ENCODE measurements at regions not wholly inside any gene's neighbourhood (a gene's known extent, or its start where the extent isn't known, plus 50 kb on each side); places are given as distances from the start of the nearest gene placed in this dataset.

DNA sequence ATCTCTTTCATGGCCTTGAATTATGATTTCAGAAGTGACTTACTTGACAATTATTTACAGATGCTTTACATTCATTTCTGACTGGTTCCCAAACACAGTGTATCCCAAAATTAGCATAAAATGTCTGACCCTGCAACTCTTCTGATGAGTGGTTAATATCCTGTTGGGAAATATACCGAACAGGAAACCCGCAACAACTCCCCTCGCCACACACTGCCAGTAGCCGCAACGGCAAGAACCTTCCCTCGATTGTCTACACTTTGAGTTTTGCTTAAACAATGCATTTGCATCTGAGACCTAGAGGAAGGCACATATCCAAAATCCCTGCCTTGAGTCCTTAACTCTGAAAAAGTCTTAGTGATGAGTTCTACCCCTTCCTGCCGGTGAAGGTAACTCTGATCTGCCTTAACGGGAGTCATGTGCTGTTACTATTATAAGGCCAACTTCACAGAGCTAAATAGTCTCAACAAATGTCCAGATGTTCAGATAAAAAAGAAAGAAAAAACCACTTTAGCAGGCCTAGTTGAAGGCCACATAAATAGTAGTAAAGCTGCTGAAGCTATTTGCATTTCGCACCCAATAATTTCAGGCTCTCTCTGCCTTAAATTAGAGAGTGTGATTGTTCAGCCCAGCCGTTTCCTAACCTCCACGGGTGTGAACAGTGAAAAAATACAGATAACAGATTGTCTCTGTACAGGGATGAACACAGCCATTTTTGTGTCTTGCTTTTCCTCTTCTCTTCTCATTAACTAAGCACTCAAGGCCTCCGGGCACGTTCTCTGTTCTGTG, 321.1 kb downstream of the HS3ST3B1 start:
- FAIRE-seq (no peak), DNase-seq (ENCODE audit: low read depth) (no peak)
- Histone ChIP-seq H3K27me3 (ENCODE audit: control insufficient read depth, insufficient read depth, low read length) (no peaks in the 10 kb centered on the region), H3K4me3 (ENCODE audit: low read depth, low read length) (no peak overlapping the region), H3K36me3 (ENCODE audit: control insufficient read depth, insufficient read depth, low read length) (no peaks in the 10 kb centered on the region)
- TF ChIP-seq, protein P1, sequence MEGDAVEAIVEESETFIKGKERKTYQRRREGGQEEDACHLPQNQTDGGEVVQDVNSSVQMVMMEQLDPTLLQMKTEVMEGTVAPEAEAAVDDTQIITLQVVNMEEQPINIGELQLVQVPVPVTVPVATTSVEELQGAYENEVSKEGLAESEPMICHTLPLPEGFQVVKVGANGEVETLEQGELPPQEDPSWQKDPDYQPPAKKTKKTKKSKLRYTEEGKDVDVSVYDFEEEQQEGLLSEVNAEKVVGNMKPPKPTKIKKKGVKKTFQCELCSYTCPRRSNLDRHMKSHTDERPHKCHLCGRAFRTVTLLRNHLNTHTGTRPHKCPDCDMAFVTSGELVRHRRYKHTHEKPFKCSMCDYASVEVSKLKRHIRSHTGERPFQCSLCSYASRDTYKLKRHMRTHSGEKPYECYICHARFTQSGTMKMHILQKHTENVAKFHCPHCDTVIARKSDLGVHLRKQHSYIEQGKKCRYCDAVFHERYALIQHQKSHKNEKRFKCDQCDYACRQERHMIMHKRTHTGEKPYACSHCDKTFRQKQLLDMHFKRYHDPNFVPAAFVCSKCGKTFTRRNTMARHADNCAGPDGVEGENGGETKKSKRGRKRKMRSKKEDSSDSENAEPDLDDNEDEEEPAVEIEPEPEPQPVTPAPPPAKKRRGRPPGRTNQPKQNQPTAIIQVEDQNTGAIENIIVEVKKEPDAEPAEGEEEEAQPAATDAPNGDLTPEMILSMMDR (IDR thresholded peaks at IDR 0.05; ENCODE audit: insufficient read depth, low read length, severe bottlenecking), result no peak

DNA sequence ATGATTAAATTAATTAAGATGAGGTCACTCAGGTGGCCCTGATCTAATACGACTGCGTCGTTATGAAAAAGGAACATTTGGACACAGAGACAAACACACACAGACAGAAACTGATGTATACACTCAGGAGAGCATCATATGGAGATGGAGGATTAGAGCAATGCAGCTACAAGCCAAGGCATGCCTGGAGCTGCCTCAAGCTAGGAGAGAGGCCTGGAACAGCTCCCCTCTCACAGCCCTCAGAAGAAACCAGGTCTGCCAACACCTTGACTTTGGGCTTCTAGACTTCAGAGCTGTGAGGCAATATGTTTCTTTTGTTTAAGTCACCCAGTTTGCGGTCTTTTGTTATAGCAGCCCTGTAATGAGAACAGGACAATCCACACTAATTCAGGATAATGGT, 318.9 kb downstream of the HS3ST3B1 start:
- Histone ChIP-seq H3K36me3 (ENCODE audit: control insufficient read depth, insufficient read depth, low read length) (no peaks in the 10 kb centered on the region), H3K4me3 (ENCODE audit: low read depth, low read length) (no peak overlapping the region), H3K27me3 (ENCODE audit: control insufficient read depth, insufficient read depth, low read length) (no peaks in the 10 kb centered on the region)
- FAIRE-seq (no peak), DNase-seq (ENCODE audit: low read depth) (peak; percentile 72)
- TF ChIP-seq, protein P1 (IDR thresholded peaks at IDR 0.05; ENCODE audit: insufficient read depth, low read length, severe bottlenecking), result no peak

- no peak for FAIRE-seq
- TF ChIP-seq, protein P1 (IDR thresholded peaks at IDR 0.05; ENCODE audit: insufficient read depth, low read length, severe bottlenecking), result no peak
- Histone ChIP-seq H3K27me3 (ENCODE audit: control insufficient read depth, insufficient read depth, low read length) (no peaks in the 10 kb centered on the region), H3K4me3 (ENCODE audit: low read depth, low read length) (no peak overlapping the region), H3K36me3 (ENCODE audit: control insufficient read depth, insufficient read depth, low read length) (no peaks in the 10 kb centered on the region)
- no peak for DNase-seq (ENCODE audit: low read depth)
Observed at GRCh38 chr17:14616528-14616927, 315.6 kb downstream of the HS3ST3B1 start.

DNA sequence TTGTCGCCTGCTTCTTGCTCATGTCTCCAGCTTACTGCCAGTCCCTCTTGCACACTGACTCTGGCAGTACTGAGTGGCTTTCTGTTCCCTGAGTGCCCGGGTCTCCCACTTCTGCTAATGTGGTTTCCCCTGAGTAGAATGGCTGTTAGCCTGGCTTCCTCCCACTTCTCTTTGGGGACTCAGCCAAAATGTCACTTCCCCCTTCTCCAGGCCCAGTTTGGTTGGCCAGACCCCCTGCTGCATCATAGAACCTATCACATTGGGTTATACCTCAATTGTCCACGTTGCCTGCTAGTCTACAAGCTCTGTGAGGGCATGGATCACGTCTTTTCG, 304.4 kb downstream of the HS3ST3B1 start:
- Histone ChIP-seq H3K27me3 (ENCODE audit: control insufficient read depth, insufficient read depth, low read length) (no peaks in the 10 kb centered on the region), H3K4me3 (ENCODE audit: low read depth, low read length) (no peak overlapping the region), H3K36me3 (ENCODE audit: control insufficient read depth, insufficient read depth, low read length) (no peaks in the 10 kb centered on the region)
- TF ChIP-seq, protein P1 (IDR thresholded peaks at IDR 0.05; ENCODE audit: insufficient read depth, low read length, severe bottlenecking), result no peak
- FAIRE-seq (no peak), DNase-seq (ENCODE audit: low read depth) (no peak)

- no peaks in the 10 kb centered on the region for H3K27me3 ChIP-seq (ENCODE audit: control insufficient read depth, insufficient read depth, low read length)
- FAIRE-seq, result no peak
- H3K36me3 ChIP-seq (ENCODE audit: control insufficient read depth, insufficient read depth, low read length), result no peaks in the 10 kb centered on the region
- no peak overlapping the region for H3K4me3 ChIP-seq (ENCODE audit: low read depth, low read length)
- TF ChIP-seq, protein P1 (IDR thresholded peaks at IDR 0.05; ENCODE audit: insufficient read depth, low read length, severe bottlenecking), result no peak
- no peak for DNase-seq (ENCODE audit: low read depth)
Observed at GRCh38 chr17:14604591-14605266, 303.8 kb downstream of the HS3ST3B1 start.

Data from bronchial epithelial cell (primary cell).